ENCODE measurements at regions not wholly inside any gene's neighbourhood (a gene's known extent, or its start where the extent isn't known, plus 50 kb on each side); places are given as distances from the start of the nearest gene placed in this dataset.

GRCh38 chr12:73341559-73342247, 1069.5 kb downstream of the TRHDE start:
- DNase-seq (ENCODE audit: extremely low read depth, low read depth): no peak
- no peak overlapping the region for H3K4me3 ChIP-seq (replicated peaks; ENCODE audit: low read depth, low read length)
- TF ChIP-seq CTCF (IDR thresholded peaks at IDR 0.05; ENCODE audit: low read depth, low read length, missing control alignments): no peak

- no peak for DNase-seq (ENCODE audit: extremely low read depth, low read depth)
- H3K4me3 ChIP-seq (replicated peaks; ENCODE audit: low read depth, low read length): no peak overlapping the region
- no peak for TF ChIP-seq CTCF (IDR thresholded peaks at IDR 0.05; ENCODE audit: low read depth, low read length, missing control alignments)
These were observed 1070.6 kb downstream of the TRHDE start for GRCh38 chr12:73342733-73343132.

GRCh38 chr12:73352826-73353225, 1080.7 kb downstream of the TRHDE start:
- TF ChIP-seq CTCF (IDR thresholded peaks at IDR 0.05; ENCODE audit: low read depth, low read length, missing control alignments): no peak
- no peak for DNase-seq (ENCODE audit: extremely low read depth, low read depth)
- H3K4me3 ChIP-seq (replicated peaks; ENCODE audit: low read depth, low read length): no peak overlapping the region

GRCh38 chr12:73361156-73361863, 1089.1 kb downstream of the TRHDE start:
- H3K4me3 ChIP-seq (replicated peaks; ENCODE audit: low read depth, low read length): no peak overlapping the region
- no peak for TF ChIP-seq CTCF (IDR thresholded peaks at IDR 0.05; ENCODE audit: low read depth, low read length, missing control alignments)
- no peak for DNase-seq (ENCODE audit: extremely low read depth, low read depth)

GRCh38 chr12:73361864-73362230, 1089.7 kb downstream of the TRHDE start:
- TF ChIP-seq CTCF (IDR thresholded peaks at IDR 0.05; ENCODE audit: low read depth, low read length, missing control alignments): no peak
- DNase-seq (ENCODE audit: extremely low read depth, low read depth): no peak
- no peak overlapping the region for H3K4me3 ChIP-seq (replicated peaks; ENCODE audit: low read depth, low read length)

GRCh38 chr12:73362666-73363065, 1090.5 kb downstream of the TRHDE start:
- DNase-seq (ENCODE audit: extremely low read depth, low read depth): no peak
- TF ChIP-seq CTCF (IDR thresholded peaks at IDR 0.05; ENCODE audit: low read depth, low read length, missing control alignments): no peak
- no peak overlapping the region for H3K4me3 ChIP-seq (replicated peaks; ENCODE audit: low read depth, low read length)

Measured in HFF-Myc (cell line).